Esophagus muscularis mucosa (tissue), 4 donors: ENCODE measurements at regions not wholly inside any gene's neighbourhood (a gene's known extent, or its start where the extent isn't known, plus 50 kb on each side); places are given as distances from the start of the nearest gene placed in this dataset.

Source experiments
- EP300 ChIP-seq: sonication (generic); formaldehyde crosslinking; IDR thresholded peaks from one replicate; pipeline ENCODE4 v1.6.1; 2017; ENCODE audit warnings: antibody characterized with exemption
- POLR2A ChIP-seq: fragments of 450-650 bp; IDR thresholded peaks from one replicate; pipeline ENCODE4 v1.6.1; 2017; ENCODE audit warnings: antibody characterized with exemption, moderate library complexity, mild to moderate bottlenecking, low read depth
- POLR2AphosphoS5 ChIP-seq, 2 donors: sonication (generic); formaldehyde crosslinking; IDR thresholded peaks; one replicate each; pipeline ENCODE4 v1.6.1; 2017; ENCODE audit warnings: antibody characterized with exemption in 2 of 2
- TF ChIP-seq, protein P1 (sequence below), 3 experiments: fragments of 200-600 bp in 2 of 3; fragments of 450-650 bp in 1 of 3; sonication (generic) in 2 of 3; IDR thresholded peaks; one replicate each; pipeline ENCODE4 v1.5.1; 2017 to 2019; ENCODE audit warnings: antibody characterized with exemption in 3 of 3, mild to moderate bottlenecking in 2 of 3, moderate library complexity in 1 of 3

DNA sequence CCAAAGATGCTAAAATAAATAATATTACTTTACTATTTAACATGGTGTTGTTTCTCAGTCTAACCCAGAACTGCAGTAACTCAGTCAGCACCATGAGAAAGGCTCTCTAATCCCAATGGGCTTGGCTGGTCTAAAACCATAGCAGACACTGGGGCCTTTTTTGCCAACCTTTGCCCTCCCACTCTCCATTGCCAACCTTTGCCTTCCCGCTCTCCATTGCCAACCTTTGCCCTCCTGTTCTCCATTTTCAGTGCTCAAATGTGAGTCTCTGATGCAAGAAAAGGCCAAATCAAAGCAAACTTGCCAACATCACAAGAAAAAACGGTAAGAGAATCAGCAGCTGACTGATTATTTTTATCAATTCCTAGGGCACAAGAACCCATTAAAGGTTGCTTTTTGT lies 1681.2 kb downstream of the SLITRK5 start:
- no peak for TF ChIP-seq POLR2AphosphoS5 (IDR thresholded peaks at IDR 0.05)
- TF ChIP-seq, protein P1, sequence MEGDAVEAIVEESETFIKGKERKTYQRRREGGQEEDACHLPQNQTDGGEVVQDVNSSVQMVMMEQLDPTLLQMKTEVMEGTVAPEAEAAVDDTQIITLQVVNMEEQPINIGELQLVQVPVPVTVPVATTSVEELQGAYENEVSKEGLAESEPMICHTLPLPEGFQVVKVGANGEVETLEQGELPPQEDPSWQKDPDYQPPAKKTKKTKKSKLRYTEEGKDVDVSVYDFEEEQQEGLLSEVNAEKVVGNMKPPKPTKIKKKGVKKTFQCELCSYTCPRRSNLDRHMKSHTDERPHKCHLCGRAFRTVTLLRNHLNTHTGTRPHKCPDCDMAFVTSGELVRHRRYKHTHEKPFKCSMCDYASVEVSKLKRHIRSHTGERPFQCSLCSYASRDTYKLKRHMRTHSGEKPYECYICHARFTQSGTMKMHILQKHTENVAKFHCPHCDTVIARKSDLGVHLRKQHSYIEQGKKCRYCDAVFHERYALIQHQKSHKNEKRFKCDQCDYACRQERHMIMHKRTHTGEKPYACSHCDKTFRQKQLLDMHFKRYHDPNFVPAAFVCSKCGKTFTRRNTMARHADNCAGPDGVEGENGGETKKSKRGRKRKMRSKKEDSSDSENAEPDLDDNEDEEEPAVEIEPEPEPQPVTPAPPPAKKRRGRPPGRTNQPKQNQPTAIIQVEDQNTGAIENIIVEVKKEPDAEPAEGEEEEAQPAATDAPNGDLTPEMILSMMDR (IDR thresholded peaks at IDR 0.05) = no peak
- TF ChIP-seq EP300 = no peak
- TF ChIP-seq POLR2A = no peak
